IMR-90 (cell line): ENCODE measurements at regions not wholly inside any gene's neighbourhood (a gene's known extent, or its start where the extent isn't known, plus 50 kb on each side); places are given as distances from the start of the nearest gene placed in this dataset.

Experiments used
- ATAC-seq: fragments of 200-7000 bp; cut with Tn5 transposase; 2 replicates; pipeline ENCODE4 v1.9.1; 2020; ENCODE audit warnings: low read depth, mild to moderate bottlenecking, moderate library complexity
- BruUV-seq: library from RNA; stranded (reverse); fragments of 400-500 nt; replicated peaks from 2 replicates; lab custom pipeline; 2021; lab: Mats Ljungman, UMichigan
- CTCF ChIA-PET: fragments of 300-600 bp; formaldehyde crosslinking; extraction: SDS; loops from one replicate; lab custom pipeline; 2021; ENCODE audit warnings: antibody characterized with exemption; lab: Yijun Ruan, JAX
- POLR2A ChIA-PET: fragments of 300-600 bp; sonication (Branson Sonifier 250); formaldehyde crosslinking; loops from one replicate; lab custom pipeline; 2022; ENCODE audit warnings: antibody characterized with exemption; ENCODE audit not compliant: unreplicated experiment; lab: Charles Lee
- DNase-seq: peaks from one replicate; pipeline ENCODE4 v3.0.0; 2013
- H2AFZ ChIP-seq: replicated peaks from 2 replicates; pipeline ENCODE3; 2013; ENCODE audit warnings: low read length, mild to moderate bottlenecking; ENCODE audit not compliant: poor library complexity
- H2AK5ac ChIP-seq: 2 replicates; pipeline ENCODE4 v1.6.1; 2013; ENCODE audit warnings: low read depth, low read length, inconsistent platforms
- H2AK9ac ChIP-seq: replicated peaks from 2 replicates; pipeline ENCODE3; 2013; ENCODE audit warnings: mild to moderate bottlenecking, low read depth, low read length, moderate library complexity; ENCODE audit not compliant: poor library complexity
- H2BK120ac ChIP-seq: 2 replicates; pipeline ENCODE4 v1.6.1; 2013; ENCODE audit warnings: low read depth, low read length, inconsistent platforms
- H2BK15ac ChIP-seq: 3 replicates; pipeline ENCODE4 v1.6.1; 2013; ENCODE audit warnings: low read depth, low read length, inconsistent platforms
- H2BK20ac ChIP-seq: 2 replicates; pipeline ENCODE4 v1.6.1; 2013; ENCODE audit warnings: low read depth, mild to moderate bottlenecking, inconsistent platforms, low read length, moderate library complexity
- H2BK5ac ChIP-seq: 2 replicates; pipeline ENCODE4 v1.6.1; 2013; ENCODE audit warnings: mild to moderate bottlenecking, low read depth, low read length, inconsistent platforms; ENCODE audit not compliant: poor library complexity, severe bottlenecking
- H3K14ac ChIP-seq: replicated peaks from 2 replicates; pipeline ENCODE4 v1.6.1; 2013; ENCODE audit warnings: low read depth, low read length, inconsistent platforms
- H3K18ac ChIP-seq: 2 replicates; pipeline ENCODE4 v1.6.1; 2013; ENCODE audit warnings: low read depth, low read length, control low read depth
- H3K23ac ChIP-seq: 2 replicates; pipeline ENCODE4 v1.6.1; 2013; ENCODE audit warnings: low read depth, low read length, inconsistent platforms
- H3K27ac ChIP-seq: 2 replicates; pipeline ENCODE4 v1.5.1; 2013; ENCODE audit warnings: mild to moderate bottlenecking, control low read depth, low read length; ENCODE audit not compliant: insufficient read depth
- H3K27me3 ChIP-seq: 2 replicates; pipeline ENCODE4 v1.6.1; 2013; ENCODE audit warnings: low read length; ENCODE audit not compliant: control insufficient read depth, insufficient read depth
- H3K36me3 ChIP-seq: 2 replicates; pipeline ENCODE4 v1.6.1; 2013; ENCODE audit warnings: low read length, mixed read lengths; ENCODE audit not compliant: control insufficient read depth, insufficient read depth
- H3K4ac ChIP-seq: 2 replicates; pipeline ENCODE4 v1.6.1; 2013; ENCODE audit warnings: low read depth, low read length, inconsistent platforms
- H3K4me1 ChIP-seq: 2 replicates; pipeline ENCODE4 v1.6.1; 2013; ENCODE audit warnings: low read length, mixed read lengths; ENCODE audit not compliant: control insufficient read depth, insufficient read depth
- H3K4me2 ChIP-seq: 2 replicates; pipeline ENCODE4 v1.6.1; 2013; ENCODE audit warnings: low read depth, mild to moderate bottlenecking, control low read depth, low read length, moderate library complexity
- H3K4me3 ChIP-seq: 2 replicates; pipeline ENCODE4 v1.5.1; 2013; ENCODE audit warnings: low read depth, mild to moderate bottlenecking, control low read depth, low read length, moderate library complexity; ENCODE audit not compliant: insufficient read depth
- H3K56ac ChIP-seq: 2 replicates; pipeline ENCODE4 v1.6.1; 2013; ENCODE audit warnings: low read length, inconsistent platforms; ENCODE audit not compliant: insufficient read depth; ENCODE audit errors: extremely low read depth
- H3K79me1 ChIP-seq, 2 experiments: 2 replicates each; pipeline ENCODE4 v1.6.1; 2013; ENCODE audit warnings: low read length in 2 of 2, inconsistent platforms in 1 of 2, low read depth in 1 of 2
- H3K9ac ChIP-seq: 2 replicates; pipeline ENCODE4 v1.6.1; 2013; ENCODE audit warnings: low read depth, low read length, control low read depth
- H3K9me1 ChIP-seq: 2 replicates; pipeline ENCODE4 v1.6.1; 2013; ENCODE audit warnings: low read length, inconsistent platforms; ENCODE audit not compliant: insufficient read depth
- H3K9me3 ChIP-seq: 2 replicates; pipeline ENCODE4 v1.6.1; 2013; ENCODE audit warnings: low read length; ENCODE audit not compliant: control insufficient read depth, insufficient read depth
- H4K20me1 ChIP-seq: 2 replicates; pipeline ENCODE4 v1.6.1; 2013; ENCODE audit warnings: low read length, inconsistent platforms; ENCODE audit not compliant: insufficient read depth
- H4K5ac ChIP-seq: 2 replicates; pipeline ENCODE4 v1.6.1; 2013; ENCODE audit warnings: mild to moderate bottlenecking, low read depth, low read length, control low read depth
- H4K8ac ChIP-seq, 2 experiments: 2 replicates each; pipeline ENCODE4 v1.6.1; 2013; ENCODE audit warnings: low read depth in 2 of 2, low read length in 2 of 2, control low read depth in 1 of 2, inconsistent platforms in 1 of 2
- H4K91ac ChIP-seq: 2 replicates; pipeline ENCODE4 v1.6.1; 2013; ENCODE audit warnings: low read depth, low read length, inconsistent platforms; ENCODE audit not compliant: insufficient read depth
- MAZ ChIP-seq: IDR thresholded peaks from 2 replicates; pipeline ENCODE4 v1.6.1; 2012; ENCODE audit warnings: low read depth, mild to moderate bottlenecking, low read length, improper control_type of control experiment, moderate library complexity, borderline replicate concordance
- NFE2L2 ChIP-seq: fragments of 150-350 bp; IDR thresholded peaks from 2 replicates; pipeline ENCODE4 v1.6.1; 2016; ENCODE audit warnings: low read depth, mild to moderate bottlenecking, low read length
- SMC3 ChIP-seq: fragments of 150-350 bp; IDR thresholded peaks from 2 replicates; pipeline ENCODE4 v1.6.1; 2016; ENCODE audit warnings: low read depth, mild to moderate bottlenecking, antibody characterized with exemption, low read length, moderate library complexity
- WGBS, 2 experiments: methylation state at CpG; one replicate each; pipeline versions ENCODE4 v1.1.5 to v1.1.7; 2013; ENCODE audit warnings: missing lambda C conversion rate in 2 of 2; ENCODE audit not compliant: insufficient read length in 1 of 2; ENCODE audit errors: extremely low coverage in 2 of 2; 5-methylcytosine and 5-hydroxymethylcytosine counted together
- dilution Hi-C: fragments of 300-500 bp; cut with HindIII; formaldehyde crosslinking; loops from one replicate; pipeline ENCODE4 v1.14.3; 2018; ENCODE audit warnings: low sequenced_read_pairs; ENCODE audit not compliant: unreplicated experiment
- in situ Hi-C: fragments of 300-500 bp; cut with MboI; formaldehyde crosslinking; loops from 3 replicates; pipeline ENCODE4 v1.14.3; 2019; ENCODE audit warnings: low sequenced_read_pairs, inconsistent platforms, mixed read lengths
- intact Hi-C: fragments of 100-400 bp; cut with micrococcal nuclease; formaldehyde crosslinking; loops from 2 replicates; pipeline ENCODE4 v1.10.0; 2022

DNA sequence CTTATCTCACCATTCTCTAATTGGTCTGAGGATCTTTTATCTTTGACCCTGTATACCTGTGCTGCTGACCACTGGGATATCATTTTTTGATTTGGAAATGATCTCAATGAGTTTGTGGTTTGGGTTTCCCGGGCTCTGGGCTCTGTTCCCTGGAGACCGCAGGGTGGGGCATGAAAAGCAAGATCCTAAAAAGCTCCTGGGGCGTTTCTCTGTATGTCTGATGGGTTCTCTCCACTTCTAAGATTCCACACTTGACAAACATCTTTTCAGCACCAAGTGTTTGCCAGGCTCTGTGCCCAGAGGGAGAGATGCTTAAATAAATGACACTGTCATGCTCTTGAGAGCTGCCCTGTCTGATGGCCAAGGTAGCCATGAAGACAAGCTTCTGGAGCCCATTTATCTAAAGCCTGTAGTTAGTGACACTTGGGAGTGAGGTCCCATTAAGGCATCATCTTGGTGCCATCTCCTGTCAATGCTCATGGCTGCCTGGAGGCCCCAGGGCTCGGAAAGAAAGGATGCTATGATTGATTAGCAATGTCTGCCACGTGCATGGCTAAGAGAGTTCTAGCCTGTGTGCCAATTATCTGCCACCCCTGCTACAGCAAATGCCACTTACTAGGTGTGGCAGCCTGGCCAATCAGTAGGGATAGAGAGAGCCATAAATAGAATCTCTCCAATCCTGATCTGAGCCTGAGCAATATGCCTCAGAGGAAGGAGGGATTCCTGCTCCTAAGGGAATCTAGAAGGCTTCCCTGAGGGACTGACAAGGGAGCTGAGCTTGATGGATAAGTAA, 531.6 kb downstream of the MN1 start:
- H4K5ac ChIP-seq = no peak overlapping the region
- H3K56ac ChIP-seq = no peak overlapping the region
- peaks cover 53% of the 10 kb centered on the region for H3K27me3 ChIP-seq
- no peak overlapping the region for H3K4me2 ChIP-seq
- H3K4me1 ChIP-seq = no peaks in the 10 kb centered on the region
- no peak overlapping the region for H2BK5ac ChIP-seq
- H3K36me3 ChIP-seq = no peaks in the 10 kb centered on the region
- no peak overlapping the region for H4K8ac ChIP-seq
- H3K4ac ChIP-seq = no peak overlapping the region
- no peak overlapping the region for H2BK20ac ChIP-seq
- no peak overlapping the region for H2AK9ac ChIP-seq
- intact Hi-C loops = no loop called here
- ChIA-PET CTCF (no interaction called here), POLR2A (no interaction called here)
- no peak overlapping the region for H3K9ac ChIP-seq
- WGBS, 2 experiments = 70% methylated on average over 2 of the region's 5 CpGs; no CpG with 5 or more reads in 1 of the 2 experiments
- BruUV-seq = no TSS peak
- H3K23ac ChIP-seq = no peak overlapping the region
- H3K18ac ChIP-seq = no peak overlapping the region
- no peaks in the 10 kb centered on the region for H3K9me1 ChIP-seq
- no peaks in the 10 kb centered on the region for H4K20me1 ChIP-seq
- no peaks in the 10 kb centered on the region for H3K79me1 ChIP-seq
- no peak overlapping the region for H3K27ac ChIP-seq
- no peak overlapping the region for H2BK15ac ChIP-seq
- TF ChIP-seq SMC3 (no peak), MAZ (no peak), NFE2L2 (no peak)
- H2AFZ ChIP-seq = no peak overlapping the region
- H3K4me3 ChIP-seq = no peak overlapping the region
- H2AK5ac ChIP-seq = no peak overlapping the region
- DNase-seq (no peak), ATAC-seq (no peak)
- in situ Hi-C loops = no loop called here
- H3K14ac ChIP-seq = no peak overlapping the region
- H3K9me3 ChIP-seq = peaks cover 2% of the 10 kb centered on the region
- no peak overlapping the region for H2BK120ac ChIP-seq
- no peak overlapping the region for H4K91ac ChIP-seq
- dilution Hi-C loops = no loop called here
